ENCODE measurements at regions not wholly inside any gene's neighbourhood (a gene's known extent, or its start where the extent isn't known, plus 50 kb on each side); places are given as distances from the start of the nearest gene placed in this dataset.

- DNase-seq = no peak
Measured at GRCh38 chr2:147394179-147394790, 450.5 kb upstream of the ACVR2A start.

- DNase-seq = no peak
Measured at GRCh38 chr2:147392180-147392579, 452.6 kb upstream of the ACVR2A start.

- DNase-seq = no peak
Measured at GRCh38 chr2:147390475-147390874, 454.4 kb upstream of the ACVR2A start.

GRCh38 chr2:147389218-147389617 lies 455.6 kb upstream of the ACVR2A start:
- no peak for DNase-seq

- no peak for DNase-seq
Measured at GRCh38 chr2:147388217-147388616, 456.6 kb upstream of the ACVR2A start.

GRCh38 chr2:147386284-147386683 lies 458.5 kb upstream of the ACVR2A start:
- DNase-seq = no peak

GRCh38 chr2:147385600-147385999 lies 459.2 kb upstream of the ACVR2A start:
- DNase-seq = no peak

- no peak for DNase-seq
Measured at GRCh38 chr2:147384659-147385058, 460.2 kb upstream of the ACVR2A start.

- no peak for DNase-seq
Measured at GRCh38 chr2:147382322-147382948, 462.4 kb upstream of the ACVR2A start.

GRCh38 chr2:147378403-147378802 lies 466.4 kb upstream of the ACVR2A start:
- DNase-seq = no peak

- no peak for DNase-seq
Measured at GRCh38 chr2:147375073-147375472, 469.8 kb upstream of the ACVR2A start.

GRCh38 chr2:147374423-147374811 lies 470.4 kb upstream of the ACVR2A start:
- no peak for DNase-seq

- no peak for DNase-seq
Measured at GRCh38 chr2:147373800-147374422, 470.9 kb upstream of the ACVR2A start.

- no peak for DNase-seq
Measured at GRCh38 chr2:147368306-147368705, 476.5 kb upstream of the ACVR2A start.

- no peak for DNase-seq
Measured at GRCh38 chr2:147366279-147366678, 478.6 kb upstream of the ACVR2A start.

- no peak for DNase-seq
Measured at GRCh38 chr2:147365622-147366021, 479.2 kb upstream of the ACVR2A start.

- no peak for DNase-seq
Measured at GRCh38 chr2:147364597-147364996, 480.2 kb upstream of the ACVR2A start.

- no peak for DNase-seq
Measured at GRCh38 chr2:147363181-147363580, 481.6 kb upstream of the ACVR2A start.

GRCh38 chr2:147358375-147358774 lies 486.5 kb upstream of the ACVR2A start:
- no peak for DNase-seq

- no peak for DNase-seq
Measured at GRCh38 chr2:147356157-147356556, 488.7 kb upstream of the ACVR2A start.

- no peak for DNase-seq
Measured at GRCh38 chr2:147355706-147356105, 489.1 kb upstream of the ACVR2A start.

GRCh38 chr2:147353072-147353381 lies 491.8 kb upstream of the ACVR2A start:
- DNase-seq = no peak

GRCh38 chr2:147352264-147353071 lies 492.4 kb upstream of the ACVR2A start:
- no peak for DNase-seq

GRCh38 chr2:147351784-147352183 lies 493.0 kb upstream of the ACVR2A start:
- no peak for DNase-seq

Data from activated gamma-delta T cell treated with Interleukin-2 at 50 U/mL for 16 hours (primary cell).